ENCODE measurements at regions not wholly inside any gene's neighbourhood (a gene's known extent, or its start where the extent isn't known, plus 50 kb on each side); places are given as distances from the start of the nearest gene placed in this dataset.

GRCh38 chr12:68406911-68407310 lies 74.7 kb upstream of the MDM1 start:
- no peak for TF ChIP-seq SUZ12 (IDR thresholded peaks at IDR 0.05; ENCODE audit: extremely low read depth, insufficient read depth, insufficient read length)
- no peak for TF ChIP-seq YY1 (IDR thresholded peaks at IDR 0.05; ENCODE audit: insufficient read depth, insufficient read length)
